Activated CD4-positive, CD25-positive, alpha-beta regulatory T cell treated with anti-CD3 and anti-CD28 coated beads, Interleukin-2, amount 50 U/mL, for 24 hours (primary cell): ENCODE measurements at regions not wholly inside any gene's neighbourhood (a gene's known extent, or its start where the extent isn't known, plus 50 kb on each side); places are given as distances from the start of the nearest gene placed in this dataset.
"Not testable (repeated sequence)": the region's sequence is repeated elsewhere in the genome, so short reads cannot be mapped to it uniquely, and the experiment has no call there.

Experiments used
- ATAC-seq, 2 donors: fragments of 150-1000 bp; cut with Tn5 transposase; one replicate each; pipeline ENCODE4 v1.10.0; 2021; ENCODE audit warnings: mild to moderate bottlenecking in 1 of 2, moderate library complexity in 1 of 2

DNA sequence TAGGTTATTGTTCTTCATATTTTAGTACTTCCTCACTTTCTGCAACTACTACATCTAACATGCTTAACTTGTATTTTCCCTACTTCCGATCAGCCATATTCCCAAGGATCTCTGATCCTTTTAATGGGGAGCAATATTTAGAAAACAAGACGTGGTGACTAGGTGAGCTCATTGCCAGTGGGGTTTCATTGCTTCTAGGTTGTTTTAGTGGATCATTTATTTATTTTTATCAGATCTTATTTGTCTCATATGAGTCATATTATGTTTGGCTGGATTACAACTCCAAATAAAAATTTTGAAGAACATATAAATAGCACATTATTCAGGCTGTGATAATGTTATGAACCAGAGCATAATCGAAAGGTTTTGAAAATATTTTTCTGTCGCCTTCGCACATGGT, 480.9 kb upstream of the TMEFF2 start:
- no peak for ATAC-seq

GRCh38 chr2:192669505-192670091, 474.9 kb upstream of the TMEFF2 start:
- no peak for ATAC-seq

DNA sequence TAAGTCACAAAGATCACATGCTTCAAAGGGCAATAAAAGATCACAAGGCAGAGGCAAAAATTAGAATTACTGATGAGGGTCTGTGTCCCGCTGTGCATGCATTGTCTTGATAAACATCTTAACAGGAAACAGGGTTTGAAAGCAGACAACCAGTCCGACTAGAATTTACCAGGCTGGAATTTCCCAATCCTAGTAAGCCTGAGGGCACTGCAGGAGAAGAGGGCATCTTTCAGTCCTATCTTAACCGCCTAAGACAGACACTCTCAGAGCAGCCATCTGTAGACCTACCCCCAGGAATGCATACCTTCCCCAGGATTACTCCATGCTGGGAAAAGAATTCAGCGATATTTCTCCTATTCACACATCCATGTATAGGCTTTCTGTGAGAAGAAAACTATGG, 465.8 kb upstream of the TMEFF2 start:
- not testable (repeated sequence) for ATAC-seq

GRCh38 chr2:192657362-192657761, 462.6 kb upstream of the TMEFF2 start:
- ATAC-seq = no peak

DNA sequence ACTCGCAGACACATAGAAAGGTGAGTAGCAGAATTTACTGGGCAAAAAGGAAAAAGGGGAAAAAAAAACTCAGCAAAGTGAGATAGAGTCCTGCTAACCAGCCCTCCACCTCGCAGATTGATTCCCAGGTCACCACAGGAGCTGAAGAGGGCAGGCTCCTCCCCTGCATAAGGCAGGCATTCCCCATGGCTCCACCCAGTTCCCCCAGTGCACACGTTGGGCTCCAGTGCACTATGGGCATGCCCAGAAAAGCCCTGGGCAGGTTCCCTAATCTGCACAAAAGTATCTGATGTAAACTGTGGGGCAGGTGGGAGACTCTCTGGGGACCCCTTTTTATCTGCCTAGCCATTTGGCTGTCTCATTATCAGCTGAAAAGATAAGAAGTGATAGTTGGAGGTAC, 461.2 kb upstream of the TMEFF2 start:
- ATAC-seq = no peak

GRCh38 chr2:192645811-192646598, 451.3 kb upstream of the TMEFF2 start:
- no peak for ATAC-seq

- no peak for ATAC-seq
Measured at GRCh38 chr2:192634557-192634956, 439.8 kb upstream of the TMEFF2 start.

DNA sequence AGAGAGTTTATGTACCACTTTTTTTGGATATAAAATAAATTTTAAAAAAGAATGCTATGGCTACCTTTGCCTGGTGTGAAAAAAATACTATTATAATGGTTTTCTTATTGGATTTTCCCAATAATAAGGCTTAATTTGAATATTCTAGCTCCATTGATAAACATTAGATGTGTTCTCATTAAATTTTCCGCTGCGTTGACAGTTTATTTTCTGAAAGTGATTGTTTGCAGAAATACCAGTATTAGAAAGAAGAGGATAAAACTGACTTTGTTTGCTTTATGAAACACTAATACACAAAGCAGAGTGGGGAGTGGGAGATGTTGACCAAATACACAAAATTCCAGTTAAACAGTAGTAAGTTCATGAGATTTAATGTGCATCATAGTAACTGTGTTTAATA, 433.3 kb upstream of the TMEFF2 start:
- ATAC-seq = no peak

- ATAC-seq = no peak
Measured at GRCh38 chr2:192615105-192615504, 420.4 kb upstream of the TMEFF2 start.

- ATAC-seq = no peak
Measured at GRCh38 chr2:192604295-192604694, 409.6 kb upstream of the TMEFF2 start.

DNA sequence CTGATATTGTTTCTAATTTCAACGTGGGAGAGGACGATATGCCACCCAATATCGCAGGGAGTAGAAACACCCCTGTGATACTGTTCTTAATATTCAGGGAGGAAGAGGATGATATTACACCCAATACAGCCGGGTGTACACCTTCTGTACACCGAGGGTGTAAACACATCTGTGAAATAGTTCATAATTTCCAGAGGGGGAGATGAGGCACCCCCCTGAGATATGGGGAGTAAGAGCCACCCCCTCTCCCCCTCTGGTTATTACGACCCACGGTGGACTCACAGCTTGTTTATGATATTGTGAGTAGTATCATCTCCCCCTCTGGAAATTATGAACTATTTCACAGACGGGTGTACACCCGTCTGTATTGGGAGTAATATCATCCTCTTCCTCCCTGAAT, 403.9 kb upstream of the TMEFF2 start:
- not testable (repeated sequence) for ATAC-seq

DNA sequence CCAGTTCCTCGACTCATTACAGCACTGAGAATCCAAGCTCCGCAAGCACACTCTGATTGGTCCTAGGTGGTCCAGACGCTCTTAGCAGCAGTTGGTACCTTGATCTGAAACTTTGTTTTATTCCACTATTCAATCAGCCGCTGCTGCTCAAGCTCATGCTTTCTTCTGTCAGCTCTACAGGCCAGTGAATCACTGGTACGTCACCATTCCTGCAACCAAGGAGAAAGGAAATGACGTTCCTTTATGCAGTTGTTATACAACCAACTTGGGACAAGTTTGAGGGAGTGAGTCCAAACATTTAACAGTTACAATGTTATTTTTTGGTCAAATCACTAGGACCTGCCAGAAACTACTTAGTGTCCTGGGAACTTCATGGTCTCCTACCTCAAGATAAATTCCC, 398.8 kb upstream of the TMEFF2 start:
- no peak for ATAC-seq

DNA sequence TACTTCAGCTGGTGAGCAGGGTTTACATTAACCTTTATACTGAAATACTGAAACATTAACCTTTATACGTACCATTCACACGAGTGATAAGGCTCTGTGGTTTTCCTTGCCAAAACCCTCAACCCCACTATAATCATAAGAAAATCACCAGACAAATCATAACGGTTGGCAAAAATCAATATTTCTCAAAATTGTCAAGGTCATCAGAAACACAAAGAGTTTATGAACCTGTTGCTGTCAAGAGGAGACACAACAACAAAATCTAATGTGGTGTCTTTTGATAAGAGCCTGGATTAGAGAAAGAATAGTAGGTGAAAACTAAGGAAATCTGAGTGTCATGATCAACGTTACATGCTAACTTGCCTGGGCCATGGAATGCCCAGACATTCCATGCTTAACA, 396.9 kb upstream of the TMEFF2 start:
- ATAC-seq = no peak

DNA sequence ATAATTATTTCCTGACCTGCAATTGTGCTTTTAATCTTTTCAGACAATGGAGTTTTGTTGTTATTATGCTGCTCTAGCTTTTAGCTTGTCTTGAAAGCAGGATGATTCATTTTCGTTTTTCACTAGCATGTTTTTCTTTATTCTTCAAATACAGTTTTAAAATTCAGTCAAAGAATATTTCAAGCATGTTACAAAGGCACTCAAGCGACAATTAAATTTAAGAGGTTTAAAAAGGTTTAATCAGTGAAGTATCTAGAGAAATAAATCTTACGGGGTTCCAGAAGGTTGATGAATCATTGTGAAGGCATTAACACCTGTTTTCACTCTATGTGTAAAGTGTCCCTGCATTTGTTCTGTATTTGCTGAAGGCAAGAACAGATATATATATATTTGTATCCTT, 390.7 kb upstream of the TMEFF2 start:
- ATAC-seq = no peak

DNA sequence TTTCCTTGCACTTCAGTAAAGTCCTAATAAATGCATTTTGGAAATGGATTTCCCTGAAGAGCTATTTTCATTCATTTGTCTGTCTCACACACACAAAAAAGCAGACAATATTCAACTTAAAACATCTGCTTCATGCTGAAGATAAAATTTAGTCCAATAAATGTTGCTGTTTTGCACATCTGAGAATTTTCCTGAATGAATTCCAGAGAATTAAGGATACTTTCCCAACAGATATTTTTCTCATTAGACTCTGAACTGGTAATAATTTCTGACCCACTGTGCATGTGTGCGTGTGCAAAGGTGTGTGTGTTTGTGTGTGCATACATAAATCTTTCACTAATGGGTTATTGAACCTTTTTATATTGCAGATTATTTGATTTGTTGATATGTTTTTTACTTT, 390.2 kb upstream of the TMEFF2 start:
- no peak for ATAC-seq

- ATAC-seq = no peak
Measured at GRCh38 chr2:192579965-192580700, 385.4 kb upstream of the TMEFF2 start.

DNA sequence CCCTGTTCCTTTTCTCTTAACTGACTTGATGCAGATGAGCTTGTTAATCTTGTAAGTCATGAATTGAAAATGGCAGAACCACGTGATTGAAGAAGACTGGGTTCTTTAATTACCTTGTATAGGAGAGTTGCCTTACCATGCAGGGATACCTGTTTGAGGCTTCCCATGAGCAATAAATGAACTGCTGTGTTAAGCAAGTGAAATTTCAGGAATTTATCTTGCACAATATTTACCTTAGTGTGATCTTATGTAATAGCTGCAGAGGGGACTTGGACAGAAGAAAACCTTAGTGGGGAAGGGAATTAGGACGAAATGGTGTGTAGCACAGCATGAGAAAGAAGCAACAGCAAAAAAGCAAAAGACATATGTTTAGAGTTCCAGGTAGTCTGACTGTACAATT, 384.0 kb upstream of the TMEFF2 start:
- no peak for ATAC-seq

DNA sequence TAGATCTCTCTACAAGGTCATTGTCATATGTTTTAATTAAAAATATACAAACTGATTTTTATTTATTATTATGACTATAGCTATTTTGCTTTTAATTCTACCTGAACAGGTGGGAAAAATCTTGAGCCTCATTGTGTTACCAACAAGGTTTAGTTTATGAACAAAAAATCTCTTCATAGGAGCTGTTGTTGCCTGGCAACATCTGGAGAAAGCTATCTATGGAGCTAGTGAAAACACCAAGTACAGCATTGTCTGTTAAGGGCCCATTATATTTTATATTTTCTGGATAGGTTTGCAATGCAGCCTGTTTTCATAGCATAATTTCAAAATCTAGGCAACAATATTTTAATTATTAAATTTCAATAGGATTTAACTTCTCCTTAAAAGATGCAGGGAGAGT, 383.0 kb upstream of the TMEFF2 start:
- no peak for ATAC-seq

- no peak for ATAC-seq
Measured at GRCh38 chr2:192574552-192574951, 379.8 kb upstream of the TMEFF2 start.

DNA sequence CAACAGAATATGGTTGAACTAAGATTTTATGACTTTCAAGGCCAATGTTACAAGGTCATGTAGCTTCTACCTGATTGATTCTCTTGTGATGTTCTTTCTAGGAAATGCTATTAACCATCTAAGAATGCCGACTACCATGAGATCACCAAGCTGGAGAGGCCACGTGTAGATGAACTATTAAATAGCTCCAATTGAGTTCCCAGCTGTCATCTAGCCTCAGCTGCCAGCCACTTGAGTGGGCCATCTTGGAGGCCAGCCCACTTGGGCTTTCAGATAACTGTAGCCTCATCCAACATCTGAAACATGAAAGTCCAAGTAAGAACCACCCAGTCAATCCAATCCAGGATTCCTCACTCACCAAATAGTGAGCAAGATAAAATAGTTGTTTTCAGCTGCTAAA, 376.9 kb upstream of the TMEFF2 start:
- no peak for ATAC-seq

DNA sequence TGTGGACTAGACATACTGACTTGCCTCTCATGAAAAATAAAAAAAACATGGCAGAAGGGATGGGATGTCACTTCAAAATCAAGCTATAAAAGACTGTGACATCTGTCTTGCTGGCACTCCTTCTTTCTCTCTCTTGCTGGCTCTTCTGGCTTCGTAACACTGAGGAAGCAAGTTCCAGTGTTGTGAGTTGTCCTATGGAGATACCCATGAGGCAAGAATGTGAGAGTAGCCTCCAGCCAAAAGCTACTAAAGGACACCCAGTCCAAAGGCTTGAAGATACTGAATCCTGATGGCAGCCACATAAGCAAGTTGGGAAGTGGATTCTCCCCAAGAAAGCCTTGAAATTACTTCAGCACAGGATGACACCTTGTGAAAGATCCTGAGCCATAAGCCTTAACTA, 376.1 kb upstream of the TMEFF2 start:
- no peak for ATAC-seq

DNA sequence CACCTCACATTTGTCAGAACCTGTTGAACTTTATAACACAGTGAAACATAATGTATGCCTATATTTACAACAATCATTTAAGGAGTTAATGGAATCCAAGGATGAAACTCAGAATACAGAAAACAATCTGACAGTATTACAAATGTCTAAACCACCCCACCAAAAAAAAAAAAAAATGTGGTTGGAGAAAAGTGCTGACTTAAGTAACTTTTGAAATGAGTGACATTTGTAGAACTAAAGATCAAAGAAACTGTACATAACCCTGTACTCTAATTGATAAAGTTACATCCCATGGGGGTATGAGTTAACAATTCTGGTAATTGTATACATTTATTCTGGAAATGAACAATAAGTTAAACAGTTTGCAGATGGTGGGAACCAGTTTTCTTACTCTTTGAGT, 372.1 kb upstream of the TMEFF2 start:
- no peak for ATAC-seq

GRCh38 chr2:192560326-192560725, 365.6 kb upstream of the TMEFF2 start:
- ATAC-seq = no peak

- ATAC-seq = no peak
Measured at GRCh38 chr2:192559587-192559986, 364.9 kb upstream of the TMEFF2 start.
